SU-DHL-6 (cell line): ENCODE measurements at regions not wholly inside any gene's neighbourhood (a gene's known extent, or its start where the extent isn't known, plus 50 kb on each side); places are given as distances from the start of the nearest gene placed in this dataset.

Experiments
- H2AFZ ChIP-seq: fragments of 200-600 bp; sonication (generic); 2 replicates; pipeline ENCODE4 v1.6.1; 2014; ENCODE audit warnings: low read depth, mild to moderate bottlenecking, moderate library complexity, mixed read lengths, antibody characterized with exemption, low read length; ENCODE audit not compliant: severe bottlenecking
- H3F3A ChIP-seq: fragments of 200-600 bp; shearing (Covaris generic); 2 replicates; pipeline ENCODE4 v1.6.0; 2016; ENCODE audit warnings: antibody characterized with exemption, mild to moderate bottlenecking; ENCODE audit not compliant: insufficient read depth
- H3K27ac ChIP-seq: fragments of 200-600 bp; sonication (generic); 2 replicates; pipeline ENCODE4 v1.5.1; 2016; ENCODE audit warnings: low read depth, mild to moderate bottlenecking, low read length, moderate library complexity, mixed read lengths
- H3K27me3 ChIP-seq: fragments of 200-600 bp; sonication (generic), shearing (Covaris generic); 2 replicates; pipeline ENCODE4 v1.6.0; 2014; ENCODE audit warnings: mild to moderate bottlenecking, low read length
- H3K36me3 ChIP-seq: fragments of 200-600 bp; sonication (generic); 2 replicates; pipeline ENCODE4 v1.6.1; 2014; ENCODE audit warnings: mild to moderate bottlenecking, low read length, mixed read lengths
- H3K4me2 ChIP-seq: fragments of 300-600, 200-600 bp; shearing (Covaris generic), sonication (generic); 2 replicates; pipeline ENCODE4 v1.6.0; 2014; ENCODE audit warnings: low read length, low read depth, mild to moderate bottlenecking; ENCODE audit not compliant: poor library complexity, severe bottlenecking
- H3K4me3 ChIP-seq: fragments of 200-600 bp; sonication (generic); 2 replicates; pipeline ENCODE4 v1.5.1; 2014; ENCODE audit warnings: antibody characterized with exemption, low read length, mild to moderate bottlenecking, mixed read lengths; ENCODE audit not compliant: insufficient read depth, poor library complexity, severe bottlenecking
- H3K79me2 ChIP-seq: fragments of 200-600 bp; sonication (generic); 2 replicates; pipeline ENCODE4 v1.6.1; 2014; ENCODE audit warnings: mild to moderate bottlenecking, low read length, moderate library complexity; ENCODE audit not compliant: insufficient read depth
- H3K9ac ChIP-seq: fragments of 200-600 bp; sonication (generic); 2 replicates; pipeline ENCODE4 v1.7.0; 2014; ENCODE audit warnings: mild to moderate bottlenecking, low read length
- H3K9me2 ChIP-seq: fragments of 200-600 bp; sonication (generic); replicated peaks from 2 replicates; pipeline ENCODE4 v1.6.1; 2014; ENCODE audit warnings: low read length; ENCODE audit not compliant: insufficient read depth
- H3K9me3 ChIP-seq: fragments of 200-600 bp; sonication (generic); 2 replicates; pipeline ENCODE4 v1.6.1; 2014; ENCODE audit warnings: low read length, mixed read lengths; ENCODE audit not compliant: insufficient read depth
- H4K20me1 ChIP-seq: fragments of 200-600 bp; sonication (generic); 2 replicates; pipeline ENCODE4 v1.6.1; 2014; ENCODE audit warnings: low read depth, mild to moderate bottlenecking, antibody characterized with exemption, low read length, moderate library complexity, mixed read lengths
- EZH2phosphoT487 ChIP-seq: fragments of 200-600 bp; sonication (generic), shearing (Covaris generic); conservative IDR thresholded peaks from 2 replicates; pipeline ENCODE4 v1.6.1; 2018; ENCODE audit warnings: mild to moderate bottlenecking, antibody characterized with exemption, low read length, moderate library complexity, mixed read lengths
- TF ChIP-seq, protein P1 (sequence below): fragments of 200-600 bp; sonication (generic); IDR thresholded peaks from one replicate; pipeline ENCODE4 v1.5.1; 2017; ENCODE audit warnings: antibody characterized with exemption, mild to moderate bottlenecking, low read length, moderate library complexity; ENCODE audit not compliant: insufficient read depth, poor library complexity, severe bottlenecking

DNA sequence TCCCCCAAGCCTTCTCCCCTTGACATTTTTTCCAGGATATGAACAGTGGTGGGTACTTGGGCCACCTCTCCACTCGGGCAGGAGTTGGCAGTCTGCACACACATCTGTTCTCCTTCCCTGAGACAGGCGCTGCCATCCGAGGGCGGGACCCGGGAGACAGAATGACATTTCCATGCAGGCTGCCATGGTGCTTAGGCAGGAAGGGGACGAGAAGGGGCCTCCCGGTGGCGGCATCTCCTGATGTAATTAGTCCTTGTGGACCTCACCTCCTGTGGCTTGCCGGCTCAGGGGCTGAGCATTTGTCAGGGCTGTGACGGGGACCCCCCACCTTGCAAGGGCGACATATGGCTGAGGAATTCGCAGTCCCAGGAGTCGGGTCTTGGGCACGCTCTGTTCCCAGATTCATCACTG, 197.2 kb downstream of the FOXL1 start:
- Histone ChIP-seq H3K79me2 (no peaks in the 10 kb centered on the region), H3K36me3 (no peaks in the 10 kb centered on the region), H3K27me3 (no peaks in the 10 kb centered on the region), H3K9ac (no peak overlapping the region), H3F3A (no peaks in the 10 kb centered on the region), H3K4me3 (no peak overlapping the region), H3K27ac (no peak overlapping the region), H4K20me1 (no peaks in the 10 kb centered on the region), H3K9me3 (no peaks in the 10 kb centered on the region), H2AFZ (no peak overlapping the region), H3K4me2 (no peak overlapping the region), H3K9me2 (no peaks in the 10 kb centered on the region)
- TF ChIP-seq, protein P1, sequence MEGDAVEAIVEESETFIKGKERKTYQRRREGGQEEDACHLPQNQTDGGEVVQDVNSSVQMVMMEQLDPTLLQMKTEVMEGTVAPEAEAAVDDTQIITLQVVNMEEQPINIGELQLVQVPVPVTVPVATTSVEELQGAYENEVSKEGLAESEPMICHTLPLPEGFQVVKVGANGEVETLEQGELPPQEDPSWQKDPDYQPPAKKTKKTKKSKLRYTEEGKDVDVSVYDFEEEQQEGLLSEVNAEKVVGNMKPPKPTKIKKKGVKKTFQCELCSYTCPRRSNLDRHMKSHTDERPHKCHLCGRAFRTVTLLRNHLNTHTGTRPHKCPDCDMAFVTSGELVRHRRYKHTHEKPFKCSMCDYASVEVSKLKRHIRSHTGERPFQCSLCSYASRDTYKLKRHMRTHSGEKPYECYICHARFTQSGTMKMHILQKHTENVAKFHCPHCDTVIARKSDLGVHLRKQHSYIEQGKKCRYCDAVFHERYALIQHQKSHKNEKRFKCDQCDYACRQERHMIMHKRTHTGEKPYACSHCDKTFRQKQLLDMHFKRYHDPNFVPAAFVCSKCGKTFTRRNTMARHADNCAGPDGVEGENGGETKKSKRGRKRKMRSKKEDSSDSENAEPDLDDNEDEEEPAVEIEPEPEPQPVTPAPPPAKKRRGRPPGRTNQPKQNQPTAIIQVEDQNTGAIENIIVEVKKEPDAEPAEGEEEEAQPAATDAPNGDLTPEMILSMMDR = no peak
- TF ChIP-seq EZH2phosphoT487 = no peak

DNA sequence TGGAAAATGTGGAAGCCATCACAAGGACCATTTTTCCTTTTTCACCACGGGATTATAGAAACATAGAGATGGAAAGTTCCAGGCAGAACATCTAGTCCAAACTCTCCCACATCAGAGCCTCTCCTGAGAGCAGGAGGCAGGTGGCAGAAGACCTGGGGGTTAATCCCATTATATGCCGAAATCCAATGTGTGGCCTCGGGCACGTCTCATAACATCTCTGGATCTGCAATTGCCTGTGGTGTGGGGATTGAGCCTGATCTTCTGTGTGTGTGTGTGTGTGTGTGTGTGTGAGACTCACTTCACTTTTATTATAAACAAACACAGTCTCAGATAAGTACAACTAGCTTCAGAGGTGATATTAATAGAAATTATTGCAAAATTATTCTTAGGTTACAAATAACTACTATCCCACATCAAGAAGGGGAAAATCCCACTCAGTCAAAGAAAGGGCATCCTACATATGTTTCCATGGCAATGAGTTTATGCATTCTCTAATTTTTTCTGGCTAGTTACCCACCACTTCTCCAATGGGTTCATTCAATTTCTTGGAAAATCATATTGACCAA, 199.1 kb downstream of the FOXL1 start:
- no peak overlapping the region for H2AFZ ChIP-seq
- H3F3A ChIP-seq = no peaks in the 10 kb centered on the region
- no peaks in the 10 kb centered on the region for H3K9me2 ChIP-seq
- H4K20me1 ChIP-seq = no peaks in the 10 kb centered on the region
- no peaks in the 10 kb centered on the region for H3K9me3 ChIP-seq
- TF ChIP-seq, protein P1 = no peak
- no peak for TF ChIP-seq EZH2phosphoT487
- H3K27ac ChIP-seq = no peak overlapping the region
- H3K36me3 ChIP-seq = no peaks in the 10 kb centered on the region
- H3K4me2 ChIP-seq = no peak overlapping the region
- H3K27me3 ChIP-seq = no peaks in the 10 kb centered on the region
- no peak overlapping the region for H3K4me3 ChIP-seq
- H3K79me2 ChIP-seq = no peaks in the 10 kb centered on the region
- H3K9ac ChIP-seq = no peak overlapping the region

DNA sequence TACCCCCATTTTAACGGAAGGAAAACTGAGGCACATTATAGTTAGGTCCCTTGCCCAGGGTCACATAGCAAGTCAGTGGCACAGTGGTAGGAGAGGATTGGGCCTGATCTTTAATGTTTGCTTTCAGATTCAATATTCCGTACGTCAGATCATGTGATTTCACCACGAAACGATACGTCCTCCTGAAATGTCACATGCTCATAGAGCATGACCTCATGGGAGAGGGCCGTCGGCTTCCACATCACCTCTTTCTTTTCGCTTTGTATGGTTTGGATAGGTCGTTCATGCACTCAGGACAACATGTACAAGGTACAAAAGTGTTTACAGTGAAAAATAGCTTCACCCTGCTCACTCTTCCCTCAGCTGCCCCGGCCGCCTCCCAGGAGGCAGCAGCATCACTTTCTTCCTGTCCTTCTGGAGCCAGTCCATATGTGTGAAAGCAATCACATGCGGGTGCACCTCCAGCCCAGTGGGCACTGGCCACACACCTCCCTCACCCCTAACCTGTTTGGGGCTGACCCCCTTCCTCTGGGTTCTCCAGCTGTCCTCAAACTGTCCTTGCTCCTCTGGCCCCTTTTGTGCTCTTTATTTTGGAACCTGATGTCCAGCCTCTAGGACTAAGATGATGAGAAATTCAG, 199.9 kb downstream of the FOXL1 start:
- no peaks in the 10 kb centered on the region for H3K36me3 ChIP-seq
- H3K4me2 ChIP-seq = no peak overlapping the region
- no peaks in the 10 kb centered on the region for H4K20me1 ChIP-seq
- H3F3A ChIP-seq = no peaks in the 10 kb centered on the region
- no peak overlapping the region for H3K27ac ChIP-seq
- no peak for TF ChIP-seq EZH2phosphoT487
- TF ChIP-seq, protein P1 = no peak
- H2AFZ ChIP-seq = no peak overlapping the region
- no peaks in the 10 kb centered on the region for H3K9me2 ChIP-seq
- no peaks in the 10 kb centered on the region for H3K9me3 ChIP-seq
- no peaks in the 10 kb centered on the region for H3K27me3 ChIP-seq
- no peak overlapping the region for H3K4me3 ChIP-seq
- H3K9ac ChIP-seq = no peak overlapping the region
- no peaks in the 10 kb centered on the region for H3K79me2 ChIP-seq
